HCT116 (cell line): ENCODE measurements at regions not wholly inside any gene's neighbourhood (a gene's known extent, or its start where the extent isn't known, plus 50 kb on each side); places are given as distances from the start of the nearest gene placed in this dataset.
A peak's percentile ranks its signal among the peaks of the same experiment; 100 is the strongest.

ENCODE experiments used
- ATAC-seq: fragments of 200-7000 bp; cut with Tn5 transposase; 2 replicates; pipeline ENCODE4 v1.9.1; 2020; ENCODE audit warnings: mild to moderate bottlenecking, moderate library complexity
- BruUV-seq: library from RNA; stranded (reverse); fragments of 400-500 nt; replicated peaks from 2 replicates; lab custom pipeline; 2021; lab: Mats Ljungman, UMichigan
- CTCF ChIA-PET: fragments of 300-600 bp; sonication (Branson Sonifier 250); formaldehyde crosslinking; loops from one replicate; lab custom pipeline; 2021; ENCODE audit warnings: antibody characterized with exemption; lab: Charles Lee
- POLR2A ChIA-PET: fragments of 300-600, 350-600 bp; sonication (Branson Sonifier 250); formaldehyde crosslinking; loops from one replicate; lab custom pipeline; 2021; ENCODE audit warnings: antibody characterized with exemption; lab: Charles Lee
- RAD21 ChIA-PET, 2 experiments: fragments of 300-600 bp; sonication (Branson Sonifier 250); formaldehyde crosslinking; loops; one replicate each; lab custom pipeline; 2023; ENCODE audit warnings: low total read pairs in 2 of 2; ENCODE audit not compliant: uncharacterized antibody in 2 of 2, unreplicated experiment in 2 of 2, low non-redundant PET in 1 of 2; lab: Charles Lee
- DNase-seq: peaks from one replicate; pipeline ENCODE4 v3.0.0-alpha.2; 2010; ENCODE audit warnings: low read depth, low spot score
- H2AFZ ChIP-seq: fragments of 200-600 bp; shearing (Covaris generic), sonication (generic); 2 replicates; pipeline ENCODE4 v1.6.1; 2017; ENCODE audit warnings: low read depth, mixed run types, mixed read lengths, antibody characterized with exemption, low read length; ENCODE audit not compliant: poor library complexity, severe bottlenecking
- H3K27ac ChIP-seq: 2 replicates; pipeline ENCODE4 v1.5.1; 2012; ENCODE audit warnings: low read depth, low read length
- H3K27me3 ChIP-seq: fragments of 200-600 bp; sonication (generic); 2 replicates; pipeline ENCODE4 v1.6.1; 2016; ENCODE audit warnings: mixed run types, low read length, mixed read lengths; ENCODE audit not compliant: insufficient read depth
- H3K36me3 ChIP-seq, 2 experiments: fragments of 200-500 bp in 1 of 2; fragments of 200-600 bp in 1 of 2; sonication (Bioruptor generic) in 1 of 2; sonication (generic) in 1 of 2; 2 replicates each; pipeline versions ENCODE4 v1.5.1 to v1.6.1; 2014 to 2016; ENCODE audit warnings: low read length in 2 of 2, inconsistent platforms in 1 of 2, mixed read lengths in 1 of 2, mixed run types in 1 of 2; ENCODE audit not compliant: insufficient read depth in 2 of 2, control insufficient read depth in 1 of 2
- H3K4me1 ChIP-seq, 2 experiments: fragments of 200-600 bp in 1 of 2; sonication (generic) in 1 of 2; 2 replicates each; pipeline versions ENCODE4 v1.5.1 to v1.6.1; 2012 to 2017; ENCODE audit warnings: low read length in 2 of 2, inconsistent platforms in 1 of 2, mild to moderate bottlenecking in 1 of 2, mixed read lengths in 1 of 2, mixed run types in 1 of 2, moderate library complexity in 1 of 2; ENCODE audit not compliant: insufficient read depth in 2 of 2, control insufficient read depth in 1 of 2
- H3K4me2 ChIP-seq: fragments of 200-600 bp; sonication (generic); 2 replicates; pipeline ENCODE4 v1.6.1; 2017; ENCODE audit warnings: mixed run types, low read length, mixed read lengths
- H3K4me3 ChIP-seq, 2 experiments: fragments of 200-600 bp in 1 of 2; sonication (generic) in 1 of 2; replicated peaks in 1 of 2; 2 replicates each; pipeline ENCODE4 v1.5.1; 2011 to 2016; ENCODE audit warnings: low read length in 2 of 2, control low read depth in 1 of 2, low read depth in 1 of 2, mild to moderate bottlenecking in 1 of 2, mixed read lengths in 1 of 2, mixed run types in 1 of 2
- H3K79me2 ChIP-seq: fragments of 200-600 bp; sonication (generic); 2 replicates; pipeline ENCODE4 v1.6.1; 2017; ENCODE audit warnings: mild to moderate bottlenecking, mixed run types, low read length, moderate library complexity, mixed read lengths; ENCODE audit not compliant: insufficient read depth
- H3K9ac ChIP-seq: fragments of 200-600 bp; sonication (generic); 2 replicates; pipeline ENCODE4 v1.6.1; 2016; ENCODE audit warnings: low read length, mixed read lengths
- H3K9me2 ChIP-seq: fragments of 200-600 bp; sonication (generic), shearing (Covaris generic); 2 replicates; pipeline ENCODE4 v1.6.1; 2017; ENCODE audit warnings: mixed run types, mild to moderate bottlenecking, moderate library complexity; ENCODE audit not compliant: insufficient read depth
- H3K9me3 ChIP-seq, 2 experiments: fragments of 200-500 bp in 1 of 2; fragments of 200-600 bp in 1 of 2; sonication (Bioruptor generic) in 1 of 2; sonication (generic) in 1 of 2; 2 replicates each; pipeline ENCODE4 v1.6.1; 2014 to 2017; ENCODE audit warnings: low read length in 2 of 2, mixed read lengths in 2 of 2, inconsistent platforms in 1 of 2, low read depth in 1 of 2, mild to moderate bottlenecking in 1 of 2, mixed run types in 1 of 2, moderate library complexity in 1 of 2; ENCODE audit not compliant: control insufficient read depth in 1 of 2, insufficient read depth in 1 of 2
- H4K20me1 ChIP-seq: fragments of 200-600 bp; sonication (generic), shearing (Covaris generic); 2 replicates; pipeline ENCODE4 v1.6.1; 2017; ENCODE audit warnings: mixed run types, mild to moderate bottlenecking, moderate library complexity; ENCODE audit not compliant: insufficient read depth
- ATF3 ChIP-seq: IDR thresholded peaks from 2 replicates; pipeline ENCODE4 v1.6.1; 2012
- CBX3 ChIP-seq: IDR thresholded peaks from 2 replicates; pipeline ENCODE4 v1.6.1; 2012; ENCODE audit warnings: low read depth
- CEBPB ChIP-seq: IDR thresholded peaks from 2 replicates; pipeline ENCODE4 v1.6.1; 2012; ENCODE audit warnings: low read depth
- EGR1 ChIP-seq: IDR thresholded peaks from 2 replicates; pipeline ENCODE4 v1.6.1; 2012; ENCODE audit warnings: low read depth
- ELF1 ChIP-seq: IDR thresholded peaks from 2 replicates; pipeline ENCODE4 v1.6.1; 2012; ENCODE audit warnings: low read depth, borderline replicate concordance
- POLR2A ChIP-seq: IDR thresholded peaks from 2 replicates; pipeline ENCODE4 v1.7.0; 2011; ENCODE audit warnings: borderline replicate concordance; ENCODE audit not compliant: insufficient read depth, insufficient read length; ENCODE audit errors: extremely low read depth
- RAD21 ChIP-seq: IDR thresholded peaks from 2 replicates; pipeline ENCODE4 v1.6.1; 2012; ENCODE audit warnings: low read depth, mild to moderate bottlenecking
- SP1 ChIP-seq: IDR thresholded peaks from 2 replicates; pipeline ENCODE4 v1.6.1; 2012; ENCODE audit warnings: low read depth
- SRF ChIP-seq: IDR thresholded peaks from 2 replicates; pipeline ENCODE4 v1.6.1; 2012; ENCODE audit warnings: low read depth
- YY1 ChIP-seq: IDR thresholded peaks from 2 replicates; pipeline ENCODE4 v1.6.1; 2011; ENCODE audit warnings: low read length, low read depth, moderate library complexity, mild to moderate bottlenecking; ENCODE audit not compliant: insufficient replicate concordance; ENCODE audit errors: extremely low read depth
- intact Hi-C: fragments of 100-400 bp; cut with micrococcal nuclease; formaldehyde crosslinking; loops from 2 replicates; pipeline ENCODE4 v1.10.0; 2022

- no peaks in the 10 kb centered on the region for H3K9me2 ChIP-seq
- DNase-seq (no peak), ATAC-seq (no peak)
- ChIA-PET CTCF (no interaction called here), POLR2A (no interaction called here), RAD21 (interaction anchor here in 1 of 2 experiments (0.7 kb wide), 1 partner anchor 49 kb away, joined by 3 read pairs; no protein-coding TSS in a partner anchor)
- TF ChIP-seq ELF1 (no peak), EGR1 (no peak), CBX3 (no peak), SRF (no peak), POLR2A (no peak), SP1 (no peak), CEBPB (no peak), ATF3 (no peak), RAD21 (no peak)
- H4K20me1 ChIP-seq = no peaks in the 10 kb centered on the region
- no peaks in the 10 kb centered on the region for H3K27me3 ChIP-seq
- H3K4me3 ChIP-seq = no peak overlapping the region
- intact Hi-C loops = no loop called here
- H3K4me1 ChIP-seq = no peaks in the 10 kb centered on the region
- H2AFZ ChIP-seq = no peak overlapping the region
- no peaks in the 10 kb centered on the region for H3K36me3 ChIP-seq
- no peak overlapping the region for H3K27ac ChIP-seq
- no peaks in the 10 kb centered on the region for H3K9me3 ChIP-seq
- BruUV-seq = no TSS peak
- no peak overlapping the region for H3K4me2 ChIP-seq
- H3K79me2 ChIP-seq = no peaks in the 10 kb centered on the region
- no peak overlapping the region for H3K9ac ChIP-seq
Measured at GRCh38 chr10:27440021-27440420, 64.1 kb upstream of the RAB18 start.

DNA sequence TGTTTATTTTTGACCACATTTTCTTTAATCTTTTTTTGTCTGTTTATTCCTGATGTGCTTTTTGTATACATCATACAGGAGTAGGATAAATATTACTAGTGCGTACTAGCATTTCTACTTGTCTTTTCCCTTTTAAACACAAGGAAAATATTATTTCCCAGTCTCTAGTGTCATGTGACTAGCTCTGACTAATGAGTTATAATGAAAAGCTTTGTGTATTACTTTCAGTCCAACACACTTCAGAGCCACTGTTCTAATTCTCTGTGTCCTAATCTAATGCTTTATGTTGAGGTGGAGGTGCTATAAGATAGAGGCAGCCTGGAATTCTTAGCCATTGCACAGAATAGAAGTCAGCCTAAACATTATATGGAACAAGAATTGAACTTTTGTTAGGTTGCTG, 65.0 kb upstream of the RAB18 start:
- no peaks in the 10 kb centered on the region for H3K79me2 ChIP-seq
- TF ChIP-seq RAD21 (no peak), ATF3 (no peak), CEBPB (no peak), YY1 (no peak)
- TF ChIP-seq, all 23 proteins: peak for 0
- Histone ChIP-seq H4K20me1 (no peaks in the 10 kb centered on the region), H3K9me3 (no peaks in the 10 kb centered on the region), H3K4me3 (no peak overlapping the region), H3K27me3 (no peaks in the 10 kb centered on the region), H3K36me3 (no peaks in the 10 kb centered on the region), H3K27ac (no peak overlapping the region), H2AFZ (peak overlapping the region; percentile 93), H3K4me2 (no peak overlapping the region), H3K4me1 (no peaks in the 10 kb centered on the region), H3K9ac (no peak overlapping the region), H3K9me2 (no peaks in the 10 kb centered on the region)
- no peak for DNase-seq
- no peak for ATAC-seq
- BruUV-seq = no TSS peak
- ChIA-PET POLR2A (no interaction called here), RAD21 (no interaction called here), CTCF (no interaction called here)
- intact Hi-C loops = no loop called here
